A549 (cell line): ENCODE measurements at regions not wholly inside any gene's neighbourhood (a gene's known extent, or its start where the extent isn't known, plus 50 kb on each side); places are given as distances from the start of the nearest gene placed in this dataset.

ENCODE experiments used
- BCL3 ChIP-seq: fragments of >200 bp; sonication (Bioruptor Twin); formaldehyde crosslinking; IDR thresholded peaks from 3 replicates; pipeline ENCODE4 v1.6.1; 2016
- CBX2 ChIP-seq: fragments of 200-600 bp; sonication (generic); IDR thresholded peaks from 2 replicates; pipeline ENCODE4 v1.6.1; 2016; ENCODE audit warnings: low read depth, mild to moderate bottlenecking, borderline replicate concordance
- CTCF ChIP-seq: fragments of >200 bp; sonication (Bioruptor Twin); formaldehyde crosslinking; IDR thresholded peaks from 3 replicates; pipeline ENCODE4 v1.5.1; 2016
- ELK1 ChIP-seq: fragments of 150-350 bp; IDR thresholded peaks from 2 replicates; pipeline ENCODE4 v1.6.1; 2014; ENCODE audit warnings: low read depth, mild to moderate bottlenecking, low read length
- FOXS1 ChIP-seq: fragments of 250-450 bp; sonication (Bioruptor Pico); IDR thresholded peaks from 2 replicates; pipeline ENCODE4 v1.5.0; 2020; ENCODE audit warnings: mild to moderate bottlenecking, moderate library complexity
- KDM1A ChIP-seq: fragments of 200-600 bp; sonication (generic); IDR thresholded peaks from 2 replicates; pipeline ENCODE4 v1.6.1; 2016; ENCODE audit warnings: low read depth, mild to moderate bottlenecking
- KDM5A ChIP-seq: fragments of 200-600 bp; sonication (generic); IDR thresholded peaks from 2 replicates; pipeline ENCODE4 v1.6.1; 2016; ENCODE audit warnings: antibody characterized with exemption, mild to moderate bottlenecking
- MAX ChIP-seq: IDR thresholded peaks from 2 replicates; pipeline ENCODE4 v1.6.1; 2012
- MAZ ChIP-seq: fragments of 150-350 bp; IDR thresholded peaks from 2 replicates; pipeline ENCODE4 v1.6.1; 2014; ENCODE audit warnings: antibody characterized with exemption, low read depth, low read length, borderline replicate concordance
- MYC ChIP-seq: IDR thresholded peaks from 2 replicates; pipeline ENCODE4 v1.6.1; 2012; ENCODE audit warnings: mild to moderate bottlenecking, inconsistent platforms, low read length, improper control_type of control experiment, borderline replicate concordance
- PHF8 ChIP-seq: fragments of 200-600 bp; sonication (generic); IDR thresholded peaks from 2 replicates; pipeline ENCODE4 v1.6.1; 2016; ENCODE audit warnings: low read depth, mild to moderate bottlenecking, antibody characterized with exemption, moderate library complexity, borderline replicate concordance
- RAD21 ChIP-seq, 2 experiments: fragments of >200 bp in 1 of 2; sonication (Bioruptor Twin) in 1 of 2; formaldehyde crosslinking in 1 of 2; IDR thresholded peaks in 1 of 2; conservative IDR thresholded peaks in 1 of 2; 2 replicates in 1 of 2; 3 replicates in 1 of 2; pipeline ENCODE4 v1.6.1; 2012 to 2018; ENCODE audit warnings: inconsistent platforms in 1 of 2
- USF2 ChIP-seq: fragments of 450-650 bp; IDR thresholded peaks from 2 replicates; pipeline ENCODE4 v1.6.1; 2014; ENCODE audit warnings: antibody characterized with exemption
- ZFP36 ChIP-seq: fragments of 450-650 bp; IDR thresholded peaks from 2 replicates; pipeline ENCODE4 v1.6.1; 2014; ENCODE audit warnings: borderline replicate concordance; ENCODE audit not compliant: partially characterized antibody

GRCh38 chr2:100683231-100683630 is 120.4 kb downstream of the PDCL3 start:
- no peak for TF ChIP-seq CTCF
- no peak for TF ChIP-seq MYC
- no peak for TF ChIP-seq ELK1
- no peak for TF ChIP-seq ZFP36
- TF ChIP-seq CBX2: no peak
- TF ChIP-seq MAX: no peak
- TF ChIP-seq BCL3: no peak
- TF ChIP-seq KDM5A: no peak
- TF ChIP-seq RAD21 (conservative IDR thresholded peaks at IDR 0.05 in 1 of 2, IDR thresholded peaks at IDR 0.05 in 1 of 2): no peak
- no peak for TF ChIP-seq USF2
- TF ChIP-seq FOXS1 (CRISPR knock-in tag): no peak
- TF ChIP-seq KDM1A: no peak
- TF ChIP-seq MAZ: no peak
- TF ChIP-seq PHF8: no peak
